ENCODE measurements at regions not wholly inside any gene's neighbourhood (a gene's known extent, or its start where the extent isn't known, plus 50 kb on each side); places are given as distances from the start of the nearest gene placed in this dataset.

GRCh38 chr16:85379041-85380001, 233.8 kb upstream of the GSE1 start:
- no peak for TF ChIP-seq CTCF (conservative IDR thresholded peaks at IDR 0.05; ENCODE audit: low read depth, low read length)
- no peak for TF ChIP-seq RAD21 (IDR thresholded peaks at IDR 0.05; ENCODE audit: low read length)
- no peak for TF ChIP-seq POLR2A (IDR thresholded peaks at IDR 0.05; ENCODE audit: low read depth, low read length)
- no peak for TF ChIP-seq SMC3 (IDR thresholded peaks at IDR 0.05; ENCODE audit: low read depth, low read length)
- no peak for TF ChIP-seq BHLHE40 (IDR thresholded peaks at IDR 0.05; ENCODE audit: low read depth, low read length)
- TF ChIP-seq ELK1 (IDR thresholded peaks at IDR 0.05; ENCODE audit: borderline replicate concordance, low read depth, low read length), result no peak
- no peak for TF ChIP-seq MXI1 (IDR thresholded peaks at IDR 0.05; ENCODE audit: borderline replicate concordance, low read depth, low read length)
- no peak for TF ChIP-seq USF2 (IDR thresholded peaks at IDR 0.05; ENCODE audit: low read depth, low read length)
- no peak for TF ChIP-seq RFX5 (IDR thresholded peaks at IDR 0.05; ENCODE audit: low read depth, low read length)
- no peak for TF ChIP-seq CEBPB (IDR thresholded peaks at IDR 0.05; ENCODE audit: low read depth, low read length)
- no peak for TF ChIP-seq FOS (IDR thresholded peaks at IDR 0.05; ENCODE audit: low read depth, low read length)

Measured in IMR-90 (cell line).